GM18907 (cell line): ENCODE measurements at regions not wholly inside any gene's neighbourhood (a gene's known extent, or its start where the extent isn't known, plus 50 kb on each side); places are given as distances from the start of the nearest gene placed in this dataset.
"Not testable (repeated sequence)": the region's sequence is repeated elsewhere in the genome, so short reads cannot be mapped to it uniquely, and the experiment has no call there.

Experiments
- ATAC-seq: cut with Tn5 transposase; IDR thresholded peaks from one replicate; pipeline ENCODE4 v1.9.1; 2021; ENCODE audit warnings: mild to moderate bottlenecking, moderate library complexity; ENCODE audit not compliant: unreplicated experiment

GRCh38 chr6:100322886-100323285 lies 141.8 kb downstream of the SIM1 start:
- ATAC-seq = no peak

GRCh38 chr6:100320686-100321085 lies 144.0 kb downstream of the SIM1 start:
- ATAC-seq = no peak

- no peak for ATAC-seq
Measured at GRCh38 chr6:100317031-100317430, 147.7 kb downstream of the SIM1 start.

- no peak for ATAC-seq
Measured at GRCh38 chr6:100314186-100314585, 150.5 kb downstream of the SIM1 start.

GRCh38 chr6:100311707-100312251 lies 152.9 kb downstream of the SIM1 start:
- ATAC-seq = no peak

GRCh38 chr6:100309174-100309573 lies 155.5 kb downstream of the SIM1 start:
- no peak for ATAC-seq

GRCh38 chr6:100307561-100307960 lies 157.2 kb downstream of the SIM1 start:
- ATAC-seq = no peak

- ATAC-seq = no peak
Measured at GRCh38 chr6:100305209-100305869, 159.4 kb downstream of the SIM1 start.

GRCh38 chr6:100304575-100304974 lies 160.1 kb downstream of the SIM1 start:
- no peak for ATAC-seq

GRCh38 chr6:100301731-100302130 lies 163.0 kb downstream of the SIM1 start:
- ATAC-seq = no peak

GRCh38 chr6:100300221-100300736 lies 164.4 kb downstream of the SIM1 start:
- no peak for ATAC-seq

- ATAC-seq = no peak
Measured at GRCh38 chr6:100296810-100297544, 167.7 kb downstream of the SIM1 start.

- not testable (repeated sequence) for ATAC-seq
Measured at GRCh38 chr6:100295172-100295571, 169.5 kb downstream of the SIM1 start.

- no peak for ATAC-seq
Measured at GRCh38 chr6:100289285-100289684, 175.4 kb downstream of the SIM1 start.

- ATAC-seq = no peak
Measured at GRCh38 chr6:100288311-100288710, 176.4 kb downstream of the SIM1 start.

- no peak for ATAC-seq
Measured at GRCh38 chr6:100283285-100283684, 181.4 kb downstream of the SIM1 start.

- no peak for ATAC-seq
Measured at GRCh38 chr6:100281471-100281901, 183.2 kb downstream of the SIM1 start.

- no peak for ATAC-seq
Measured at GRCh38 chr6:100276311-100277057, 188.2 kb downstream of the SIM1 start.

GRCh38 chr6:100274147-100274546 lies 190.6 kb downstream of the SIM1 start:
- no peak for ATAC-seq

GRCh38 chr6:100271625-100272024 lies 193.1 kb downstream of the SIM1 start:
- no peak for ATAC-seq

- ATAC-seq = no peak
Measured at GRCh38 chr6:100271202-100271601, 193.5 kb downstream of the SIM1 start.
